GM19438 (cell line): ENCODE measurements at regions not wholly inside any gene's neighbourhood (a gene's known extent, or its start where the extent isn't known, plus 50 kb on each side); places are given as distances from the start of the nearest gene placed in this dataset.

Source experiments
- ATAC-seq: cut with Tn5 transposase; IDR thresholded peaks from one replicate; pipeline ENCODE4 v1.9.1; 2021; ENCODE audit warnings: low read depth; ENCODE audit not compliant: unreplicated experiment

DNA sequence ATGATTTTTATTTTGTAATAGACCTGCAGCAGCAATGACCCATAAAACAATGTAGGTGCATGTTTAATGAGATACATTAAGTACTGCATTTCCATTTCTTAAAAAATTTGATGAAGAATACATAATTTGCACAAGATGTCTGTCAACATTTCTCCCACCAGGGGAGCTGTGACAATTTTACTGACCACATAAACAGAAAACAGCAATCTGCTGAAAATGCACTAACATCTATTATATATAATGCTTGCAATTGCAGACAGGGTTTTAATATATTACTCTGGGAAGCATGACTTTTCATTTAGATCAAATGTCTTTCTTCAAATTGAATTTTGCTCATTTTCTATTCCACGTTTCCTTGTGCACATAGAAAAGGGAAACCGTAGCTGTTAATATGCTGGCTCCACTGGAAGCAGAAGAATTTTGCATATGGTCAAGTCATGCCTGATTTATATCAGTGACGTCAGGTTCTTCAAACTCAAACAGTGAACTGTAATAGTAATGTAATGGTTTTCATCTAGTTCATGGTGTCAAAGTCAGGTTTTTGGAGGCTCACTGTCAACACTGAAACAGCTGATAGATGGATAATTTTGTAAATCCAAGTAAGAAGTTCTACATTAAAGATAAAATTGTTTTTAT, 79.8 kb upstream of the IGF1R start:
- no peak for ATAC-seq

DNA sequence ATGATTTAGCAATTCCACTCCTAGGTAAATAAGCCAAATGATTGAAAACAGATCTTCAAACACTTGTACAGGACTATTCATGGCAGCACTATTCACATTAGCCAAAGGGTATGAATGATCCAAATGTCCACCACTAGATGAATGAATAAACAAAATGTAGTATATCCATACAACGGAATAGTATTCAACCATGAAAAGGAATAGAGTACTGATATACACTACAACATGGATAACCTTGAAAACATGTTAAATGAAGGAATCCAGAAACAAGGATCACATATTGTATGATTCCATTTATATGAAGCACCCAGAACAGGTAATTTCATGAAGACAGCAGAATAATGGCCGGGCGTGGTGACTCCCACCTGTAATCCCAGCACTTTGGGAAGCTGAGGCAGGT, 78.2 kb upstream of the IGF1R start:
- ATAC-seq: no peak

DNA sequence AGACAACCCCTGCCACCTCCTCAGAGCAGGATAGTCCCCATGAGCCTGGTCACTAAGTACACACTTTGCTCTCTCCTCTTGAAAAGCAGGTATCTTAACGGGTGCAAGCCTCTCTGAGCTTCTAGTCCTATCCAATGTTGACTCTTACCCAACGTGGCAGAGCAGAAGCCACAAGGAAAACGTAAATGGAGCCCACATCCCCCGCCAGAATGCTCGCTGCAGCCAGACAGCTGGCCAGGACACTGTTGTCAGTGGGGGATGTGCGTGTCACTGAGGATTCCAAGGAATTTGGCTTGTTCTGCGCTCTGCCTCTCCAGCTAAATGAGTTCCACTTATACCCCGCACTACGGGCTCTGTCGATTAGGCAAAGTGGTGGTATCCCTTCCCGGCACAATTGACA, 67.8 kb upstream of the IGF1R start:
- no peak for ATAC-seq

DNA sequence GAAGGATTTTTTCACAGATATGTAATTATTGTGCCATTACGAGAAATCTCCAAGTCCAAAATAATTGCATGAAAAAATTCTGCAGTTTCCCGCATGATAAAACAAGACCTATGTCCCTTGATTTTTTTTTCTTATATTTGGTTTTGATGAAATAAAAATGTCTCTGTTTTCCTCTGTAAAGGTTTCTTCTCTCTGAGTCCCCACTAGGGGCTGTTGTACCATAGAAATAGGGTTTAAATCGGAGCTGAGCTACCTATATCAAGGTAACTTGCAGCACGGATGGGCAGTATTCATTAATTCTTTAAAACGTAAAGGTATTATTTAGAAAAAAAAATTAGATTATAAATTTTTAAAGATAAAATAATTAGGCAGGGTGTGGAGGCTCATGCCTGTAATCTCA, 66.6 kb upstream of the IGF1R start:
- ATAC-seq: no peak

DNA sequence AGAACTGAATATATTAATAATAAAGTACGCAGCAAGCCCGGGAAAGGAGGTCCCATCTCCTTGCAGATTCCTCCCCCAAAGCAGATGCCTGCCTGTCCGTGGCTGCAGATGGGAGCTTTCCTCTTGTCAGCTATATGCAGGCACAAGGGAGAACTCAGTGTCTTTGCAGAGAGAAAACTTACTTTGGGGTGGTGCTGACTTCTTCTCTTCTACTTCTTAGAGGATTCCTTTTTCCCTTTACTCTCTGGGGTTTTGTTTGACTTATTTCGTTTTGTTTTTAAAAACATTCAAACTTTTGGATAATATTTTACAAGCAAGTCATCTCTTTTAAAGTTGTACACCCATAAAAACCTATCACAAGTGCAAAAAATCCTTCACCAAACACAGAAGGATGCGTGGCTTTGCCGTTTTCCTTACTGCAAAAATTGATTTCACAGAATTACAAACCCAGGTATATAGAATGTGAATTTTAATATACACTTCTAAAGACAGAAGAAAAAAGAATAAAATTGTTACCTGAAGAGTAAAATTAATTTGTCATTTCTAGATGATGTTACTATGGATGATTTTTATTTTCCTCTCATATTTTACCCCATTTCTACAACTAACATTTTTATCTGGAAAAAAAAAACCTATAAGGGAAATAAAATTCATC, 65.3 kb upstream of the IGF1R start:
- no peak for ATAC-seq

DNA sequence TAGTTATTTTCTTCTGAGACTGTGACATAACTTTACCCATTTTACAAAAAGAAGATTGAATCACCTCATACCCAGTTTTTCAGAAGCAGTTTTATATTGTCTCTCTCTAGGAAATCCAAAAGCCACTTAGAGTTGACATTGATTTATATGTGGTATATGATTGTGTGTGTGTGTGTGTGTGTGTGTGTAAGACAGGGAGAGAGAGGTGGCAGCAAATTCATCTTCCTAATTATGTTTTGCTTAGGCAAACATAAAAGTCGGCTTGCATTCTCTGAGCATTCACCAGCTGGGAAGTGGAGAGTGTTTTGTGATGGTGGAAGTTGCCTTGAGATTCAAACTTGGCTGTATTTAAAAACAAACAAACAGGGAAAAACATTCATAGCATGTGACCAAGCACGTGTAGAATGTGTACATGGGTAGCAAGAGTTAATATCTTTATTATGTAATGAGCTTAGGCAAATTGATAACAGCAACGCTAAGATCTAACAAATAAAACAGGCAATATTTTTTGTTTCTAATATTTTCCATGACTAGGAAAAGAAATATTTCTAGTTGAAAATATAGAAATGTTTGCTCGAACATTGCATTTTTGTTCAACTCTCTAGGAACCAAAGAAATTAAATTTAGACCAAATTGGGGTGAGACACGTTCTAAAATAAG, 64.4 kb upstream of the IGF1R start:
- ATAC-seq: no peak

DNA sequence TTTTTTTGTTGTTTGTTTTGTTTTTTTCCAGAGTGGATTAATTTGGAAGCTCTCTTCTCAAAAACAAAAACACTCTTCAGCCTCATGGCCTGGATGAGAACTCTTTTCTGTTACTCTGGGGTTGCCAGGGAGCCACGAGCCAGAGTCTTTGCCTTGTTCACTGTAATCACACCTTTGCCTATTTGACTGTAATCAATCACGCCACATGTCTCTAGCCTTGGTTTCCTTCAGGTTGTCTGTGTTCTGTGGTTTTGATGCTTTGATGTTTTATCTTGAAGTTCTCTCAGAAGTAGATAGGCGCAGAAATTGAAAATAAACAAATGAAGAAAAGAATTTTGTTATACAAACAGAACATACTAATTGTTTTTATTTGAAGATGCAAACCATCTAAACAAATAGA, 62.3 kb upstream of the IGF1R start:
- no peak for ATAC-seq

DNA sequence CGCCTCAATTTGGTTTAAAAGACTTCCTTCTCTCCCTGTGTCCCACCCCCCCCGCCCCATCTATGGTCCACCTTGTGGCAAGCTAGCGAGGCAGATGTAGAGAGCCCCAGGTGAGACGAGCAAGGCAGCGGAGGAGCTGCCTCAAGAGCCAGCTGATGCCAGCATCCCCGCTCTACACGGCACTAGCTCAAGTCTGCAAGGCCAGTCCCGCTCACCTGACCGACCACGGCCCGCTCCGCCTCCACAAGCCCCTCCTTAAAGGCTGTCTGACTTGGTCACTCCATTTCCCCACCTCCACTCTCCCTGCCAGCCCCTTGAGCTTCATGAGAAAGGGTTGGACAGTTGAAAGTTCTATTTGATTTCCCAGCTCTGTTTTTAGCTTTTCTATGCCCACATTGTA, 56.2 kb upstream of the IGF1R start:
- ATAC-seq: no peak

DNA sequence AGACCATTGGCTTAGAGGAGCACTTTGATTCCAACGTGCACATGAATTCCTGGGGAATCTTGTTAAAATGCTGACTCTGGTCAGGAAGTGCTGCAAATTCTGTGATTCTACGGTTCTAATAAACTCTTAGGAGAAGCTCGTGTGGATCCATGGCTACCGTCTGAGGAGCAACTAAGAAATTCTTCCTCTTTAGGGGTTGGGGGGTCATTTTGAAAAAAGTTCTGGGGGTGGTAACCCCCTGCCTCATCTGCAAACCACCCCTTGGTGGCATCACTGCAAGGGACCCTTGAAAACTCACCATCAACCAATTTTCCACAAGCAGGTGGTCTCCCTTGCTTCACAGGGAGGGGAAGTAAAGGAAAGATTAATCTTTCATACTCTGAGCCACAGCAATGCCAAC, 52.2 kb upstream of the IGF1R start:
- no peak for ATAC-seq

DNA sequence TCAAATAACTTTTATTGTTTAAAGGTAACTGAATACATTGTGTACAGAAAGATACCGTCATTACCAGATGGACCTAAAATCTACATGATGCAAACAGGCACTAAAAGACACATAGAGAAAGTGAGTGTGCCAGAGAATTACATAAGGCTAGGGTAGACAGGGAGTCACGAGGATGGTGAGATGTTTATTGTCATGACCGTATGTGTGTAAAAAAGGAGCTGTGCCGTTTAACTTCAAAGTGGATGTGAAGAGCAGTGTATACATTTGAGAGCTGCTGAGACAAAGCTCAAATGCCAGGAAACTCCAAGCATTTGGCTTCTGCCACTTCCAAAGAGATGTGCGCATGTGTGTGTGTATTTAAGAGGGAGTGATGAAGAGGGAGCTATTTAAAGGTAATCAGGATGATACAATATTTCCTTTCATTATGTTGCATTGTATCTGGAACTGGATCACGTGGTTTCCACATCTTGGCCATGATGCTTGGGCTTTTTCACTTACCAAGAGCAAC, 51.4 kb upstream of the IGF1R start:
- ATAC-seq: no peak

DNA sequence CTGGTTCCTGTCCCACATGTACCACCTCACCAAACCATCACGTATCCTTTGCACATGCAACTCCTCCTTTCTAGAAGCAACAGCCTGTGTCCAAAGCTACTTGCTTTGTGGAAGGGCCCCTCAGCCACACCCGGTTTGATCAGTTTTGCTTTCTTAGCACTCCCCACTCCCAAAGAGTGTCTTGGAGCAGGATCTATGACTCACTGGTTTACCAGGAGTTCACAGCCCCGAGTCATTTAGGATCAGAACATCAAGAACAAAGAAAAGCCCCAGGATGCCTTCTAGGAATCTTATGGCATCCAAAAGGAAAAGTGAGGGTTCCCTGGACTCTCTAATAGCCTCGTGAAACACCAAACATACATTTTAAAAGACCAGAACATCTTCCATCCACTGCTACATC, 50.7 kb upstream of the IGF1R start:
- no peak for ATAC-seq
